ENCODE measurements at regions not wholly inside any gene's neighbourhood (a gene's known extent, or its start where the extent isn't known, plus 50 kb on each side); places are given as distances from the start of the nearest gene placed in this dataset.

DNA sequence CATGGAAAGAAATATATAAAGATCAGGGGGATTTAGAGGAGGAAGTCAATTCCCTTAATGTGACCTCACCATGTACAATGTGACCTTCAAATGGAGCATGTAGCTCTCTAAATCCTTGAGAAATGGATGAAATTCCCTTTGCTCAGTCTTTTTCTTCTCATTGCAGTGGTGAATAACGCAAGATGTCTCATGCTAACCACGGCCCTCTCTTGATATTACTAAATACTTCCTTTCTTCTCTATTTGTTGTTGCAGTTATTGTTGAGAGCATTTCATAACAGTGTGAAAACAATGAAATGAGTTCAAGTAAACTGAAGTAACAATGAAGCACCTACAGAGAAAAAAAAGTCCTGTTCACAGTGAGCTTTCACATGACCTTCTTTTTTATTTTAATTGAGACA is 55.6 kb downstream of the ZNF281 start:
- H3K4me1 ChIP-seq (ENCODE audit: control insufficient read depth in 1 of 2, low read depth in 2 of 2): peaks cover 0 to 6% of the 10 kb centered on the region in 2 donors
- no peak overlapping the region for H3K4me3 ChIP-seq
- TF ChIP-seq, protein P1, sequence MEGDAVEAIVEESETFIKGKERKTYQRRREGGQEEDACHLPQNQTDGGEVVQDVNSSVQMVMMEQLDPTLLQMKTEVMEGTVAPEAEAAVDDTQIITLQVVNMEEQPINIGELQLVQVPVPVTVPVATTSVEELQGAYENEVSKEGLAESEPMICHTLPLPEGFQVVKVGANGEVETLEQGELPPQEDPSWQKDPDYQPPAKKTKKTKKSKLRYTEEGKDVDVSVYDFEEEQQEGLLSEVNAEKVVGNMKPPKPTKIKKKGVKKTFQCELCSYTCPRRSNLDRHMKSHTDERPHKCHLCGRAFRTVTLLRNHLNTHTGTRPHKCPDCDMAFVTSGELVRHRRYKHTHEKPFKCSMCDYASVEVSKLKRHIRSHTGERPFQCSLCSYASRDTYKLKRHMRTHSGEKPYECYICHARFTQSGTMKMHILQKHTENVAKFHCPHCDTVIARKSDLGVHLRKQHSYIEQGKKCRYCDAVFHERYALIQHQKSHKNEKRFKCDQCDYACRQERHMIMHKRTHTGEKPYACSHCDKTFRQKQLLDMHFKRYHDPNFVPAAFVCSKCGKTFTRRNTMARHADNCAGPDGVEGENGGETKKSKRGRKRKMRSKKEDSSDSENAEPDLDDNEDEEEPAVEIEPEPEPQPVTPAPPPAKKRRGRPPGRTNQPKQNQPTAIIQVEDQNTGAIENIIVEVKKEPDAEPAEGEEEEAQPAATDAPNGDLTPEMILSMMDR (IDR thresholded peaks at IDR 0.05): no peak
- no peak for DNase-seq (ENCODE audit: low spot score)
- no peaks in the 10 kb centered on the region for H3K9me3 ChIP-seq
- no peak overlapping the region for H3K27ac ChIP-seq
- no peak for ATAC-seq (ENCODE audit: insufficient number of reproducible peaks, low FRiP score, low read depth)
- H3K36me3 ChIP-seq: no peaks in the 10 kb centered on the region
- no peaks in the 10 kb centered on the region for H3K27me3 ChIP-seq (replicated peaks; ENCODE audit: insufficient read depth)

DNA sequence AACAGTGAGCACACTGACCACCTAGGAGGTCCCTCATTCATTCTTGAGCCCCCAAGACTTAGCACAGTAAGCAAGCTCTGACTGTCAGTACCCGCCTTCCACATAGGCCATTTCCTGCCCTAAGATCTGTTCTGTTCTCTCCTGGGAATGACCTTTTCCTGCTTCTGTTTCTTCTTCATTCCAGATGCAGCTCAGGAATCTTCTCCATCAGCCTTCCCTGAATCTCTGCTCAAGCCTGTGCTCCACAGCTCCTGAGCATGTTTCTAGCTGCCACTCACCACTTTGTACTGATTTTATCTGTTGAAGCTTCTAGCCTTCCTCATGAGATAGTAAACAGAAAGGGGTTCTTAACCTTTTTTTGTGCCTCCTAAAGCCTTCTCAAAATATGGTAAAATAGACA is 56.6 kb downstream of the ZNF281 start:
- Histone ChIP-seq H3K9me3 (no peaks in the 10 kb centered on the region), H3K4me3 (no peak overlapping the region), H3K27me3 (replicated peaks; ENCODE audit: insufficient read depth) (no peaks in the 10 kb centered on the region), H3K36me3 (no peaks in the 10 kb centered on the region), H3K4me1 (ENCODE audit: control insufficient read depth in 1 of 2, low read depth in 2 of 2) (peaks cover 0 to 6% of the 10 kb centered on the region in 2 donors), H3K27ac (no peak overlapping the region)
- ATAC-seq (ENCODE audit: insufficient number of reproducible peaks, low FRiP score, low read depth) (no peak), DNase-seq (ENCODE audit: low spot score) (no peak)
- TF ChIP-seq, protein P1 (IDR thresholded peaks at IDR 0.05): no peak

DNA sequence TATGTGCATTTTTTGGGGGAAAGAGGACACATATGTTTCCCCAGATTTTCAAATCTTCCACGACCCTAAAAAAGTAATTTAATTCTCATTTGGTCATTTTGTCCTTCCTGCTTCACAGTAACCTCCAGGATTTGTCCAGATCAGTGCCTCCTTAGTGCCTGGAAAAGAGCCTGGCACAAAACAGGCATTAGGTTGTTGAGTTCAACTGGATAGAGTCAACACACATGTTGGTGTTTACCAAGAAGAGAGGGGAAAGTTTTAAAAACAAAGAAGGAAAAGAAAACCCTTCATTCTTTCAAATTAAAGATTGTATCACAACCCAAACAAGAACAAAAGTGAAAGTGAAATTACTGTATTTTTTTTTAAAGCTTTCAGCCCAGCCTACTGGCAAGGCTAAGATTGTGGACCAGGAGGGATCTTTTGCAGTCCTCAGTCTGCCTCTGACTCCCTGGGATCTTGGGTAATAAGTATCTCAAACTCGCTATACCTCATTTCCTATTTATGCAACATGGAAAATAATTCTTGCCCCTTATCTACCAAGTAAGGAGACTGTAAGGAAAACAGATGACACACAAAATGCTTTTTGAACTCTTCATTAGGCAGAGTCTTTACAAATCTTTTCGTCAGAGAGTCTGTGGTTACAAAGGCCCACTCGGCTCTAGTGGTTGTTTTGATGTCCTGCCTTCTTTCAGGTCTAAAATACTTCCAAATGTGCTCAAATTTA is 57.8 kb downstream of the ZNF281 start:
- Histone ChIP-seq H3K4me1 (ENCODE audit: control insufficient read depth in 1 of 2, low read depth in 2 of 2) (peaks cover 0 to 6% of the 10 kb centered on the region in 2 donors), H3K9me3 (no peaks in the 10 kb centered on the region), H3K27ac (peak overlapping the region in 1 of 2 donors; percentile 40), H3K36me3 (no peaks in the 10 kb centered on the region), H3K27me3 (replicated peaks; ENCODE audit: insufficient read depth) (no peaks in the 10 kb centered on the region), H3K4me3 (peak overlapping the region; percentile 37)
- TF ChIP-seq, protein P1 (IDR thresholded peaks at IDR 0.05): no peak
- DNase-seq (ENCODE audit: low spot score) (no peak), ATAC-seq (ENCODE audit: insufficient number of reproducible peaks, low FRiP score, low read depth) (no peak)

DNA sequence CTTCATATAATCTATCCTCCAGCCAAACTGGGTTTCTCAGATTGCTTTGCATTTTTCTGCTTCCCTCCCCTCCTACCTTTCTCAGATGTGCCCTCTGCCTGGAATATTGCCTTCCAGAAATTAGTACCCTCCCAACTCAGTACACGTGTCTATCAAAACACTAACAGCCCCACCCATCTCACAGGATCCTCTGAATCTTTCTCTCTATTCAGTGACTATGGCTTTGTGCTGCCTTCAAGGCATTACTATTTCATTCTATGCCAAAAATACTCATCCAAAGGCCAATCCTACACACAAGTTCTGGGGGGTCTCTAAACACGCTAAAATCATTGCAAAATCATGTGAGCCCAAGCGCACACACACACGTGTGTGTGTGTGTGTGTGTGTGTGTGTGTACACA is 58.4 kb downstream of the ZNF281 start:
- Histone ChIP-seq H3K27ac (no peak overlapping the region), H3K27me3 (replicated peaks; ENCODE audit: insufficient read depth) (no peaks in the 10 kb centered on the region), H3K4me3 (no peak overlapping the region), H3K36me3 (no peaks in the 10 kb centered on the region), H3K4me1 (ENCODE audit: control insufficient read depth in 1 of 2, low read depth in 2 of 2) (peaks cover 0 to 6% of the 10 kb centered on the region in 2 donors), H3K9me3 (no peaks in the 10 kb centered on the region)
- TF ChIP-seq, protein P1 (IDR thresholded peaks at IDR 0.05): no peak
- no peak for ATAC-seq (ENCODE audit: insufficient number of reproducible peaks, low FRiP score, low read depth)
- no peak for DNase-seq (ENCODE audit: low spot score)

DNA sequence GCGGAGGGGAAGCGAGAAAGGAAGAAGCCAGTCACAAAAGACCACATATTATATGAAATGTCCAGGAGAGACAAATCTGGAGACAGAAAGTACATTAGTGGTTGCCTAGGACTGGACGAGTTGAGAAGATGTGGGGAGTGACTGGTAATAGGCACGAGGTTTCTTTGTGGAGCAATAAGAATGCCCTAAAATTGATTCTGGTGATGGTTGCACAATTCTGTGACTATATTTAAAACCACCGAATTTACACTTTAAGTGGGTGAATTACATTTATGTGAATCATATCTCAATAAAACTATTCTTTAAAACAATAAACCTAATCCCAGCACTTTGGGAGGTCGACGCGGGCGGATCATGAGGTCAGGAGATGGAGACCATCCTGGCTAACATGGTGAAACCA is 63.1 kb downstream of the ZNF281 start:
- no peak for ATAC-seq (ENCODE audit: insufficient number of reproducible peaks, low FRiP score, low read depth)
- Histone ChIP-seq H3K27me3 (replicated peaks; ENCODE audit: insufficient read depth) (no peaks in the 10 kb centered on the region), H3K36me3 (no peaks in the 10 kb centered on the region), H3K4me3 (no peak overlapping the region), H3K4me1 (ENCODE audit: control insufficient read depth in 1 of 2, low read depth in 2 of 2) (no peaks in the 10 kb centered on the region), H3K27ac (no peak overlapping the region), H3K9me3 (no peaks in the 10 kb centered on the region)
- DNase-seq (ENCODE audit: low spot score): no peak
- TF ChIP-seq, protein P1 (IDR thresholded peaks at IDR 0.05): no peak
